GM12875 (cell line): ENCODE measurements at regions not wholly inside any gene's neighbourhood (a gene's known extent, or its start where the extent isn't known, plus 50 kb on each side); places are given as distances from the start of the nearest gene placed in this dataset.

Experiments used
- H3K4me3 ChIP-seq: one replicate; pipeline ENCODE4 v1.5.1; 2011; ENCODE audit warnings: low read depth, low read length, control low read depth
- CTCF ChIP-seq: IDR thresholded peaks from 2 replicates; pipeline ENCODE4 v1.5.1; 2011; ENCODE audit warnings: low read depth, mild to moderate bottlenecking, control low read depth, inconsistent platforms, low read length, moderate library complexity, borderline replicate concordance; ENCODE audit not compliant: insufficient read depth

- H3K4me3 ChIP-seq: no peak overlapping the region
- no peak for TF ChIP-seq CTCF
These were observed 1080.2 kb downstream of the SUCLG1 start for GRCh38 chr2:83378921-83379320.

- no peak overlapping the region for H3K4me3 ChIP-seq
- no peak for TF ChIP-seq CTCF
These were observed 1082.3 kb downstream of the SUCLG1 start for GRCh38 chr2:83376731-83377130.

- H3K4me3 ChIP-seq: no peak overlapping the region
- no peak for TF ChIP-seq CTCF
These were observed 1088.7 kb downstream of the SUCLG1 start for GRCh38 chr2:83370419-83370762.

- TF ChIP-seq CTCF: no peak
- H3K4me3 ChIP-seq: no peak overlapping the region
These were observed 1089.3 kb downstream of the SUCLG1 start for GRCh38 chr2:83369601-83370418.

- H3K4me3 ChIP-seq: no peak overlapping the region
- no peak for TF ChIP-seq CTCF
These were observed 1090.2 kb downstream of the SUCLG1 start for GRCh38 chr2:83368916-83369315.

- H3K4me3 ChIP-seq: no peak overlapping the region
These were observed 1090.6 kb downstream of the SUCLG1 start for GRCh38 chr2:83368461-83368860.

More at GRCh38 chr2:83368461-83368860, 1090.6 kb downstream of the SUCLG1 start:
- no peak for TF ChIP-seq CTCF
